ENCODE measurements at regions not wholly inside any gene's neighbourhood (a gene's known extent, or its start where the extent isn't known, plus 50 kb on each side); places are given as distances from the start of the nearest gene placed in this dataset.
"Not testable (repeated sequence)": the region's sequence is repeated elsewhere in the genome, so short reads cannot be mapped to it uniquely, and the experiment has no call there.

- DNase-seq = no peak
These were observed 703.9 kb upstream of the ANO3 start for GRCh38 chr11:25628030-25628429.

GRCh38 chr11:25633230-25633629 is 698.7 kb upstream of the ANO3 start:
- no peak for DNase-seq

DNA sequence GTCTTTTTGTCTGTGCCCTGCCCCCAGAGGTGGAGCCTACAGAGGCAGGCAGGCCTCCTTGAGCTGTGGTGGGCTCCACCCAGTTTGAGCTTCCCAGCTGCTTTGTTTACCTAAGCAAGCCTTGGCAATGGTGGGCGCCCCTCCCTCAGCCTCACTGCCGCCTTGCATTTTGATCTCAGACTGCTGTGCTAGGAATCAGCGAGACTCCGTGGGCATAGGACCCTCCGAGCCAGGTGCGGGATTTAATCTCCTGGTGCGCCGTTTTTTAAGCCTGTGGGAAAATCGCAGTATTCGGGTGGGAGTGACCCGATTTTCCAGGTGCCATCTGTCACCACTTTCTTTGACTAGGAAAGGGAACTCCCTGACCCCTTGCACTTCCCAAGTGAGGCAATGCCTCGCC is 682.7 kb upstream of the ANO3 start:
- not testable (repeated sequence) for DNase-seq

- no peak for DNase-seq
These were observed 681.6 kb upstream of the ANO3 start for GRCh38 chr11:25650319-25650718.

DNA sequence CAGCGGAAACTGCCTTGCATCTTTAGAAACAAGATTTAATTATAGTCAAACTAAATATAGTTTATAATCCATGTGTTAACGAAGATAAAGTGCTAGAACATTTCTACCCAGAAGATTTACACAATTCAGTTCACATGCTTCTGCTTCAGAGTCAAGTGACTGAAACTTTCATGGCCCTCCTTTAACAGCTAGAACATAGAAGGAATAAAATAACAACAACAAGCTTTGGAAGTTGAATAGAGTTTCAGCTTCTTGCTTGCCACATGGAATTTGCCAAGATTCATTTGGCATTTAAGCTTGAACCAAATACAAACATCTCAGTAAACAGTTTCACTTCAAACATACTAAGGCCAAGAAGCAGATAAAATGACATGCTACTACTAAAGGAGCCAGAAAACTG is 676.3 kb upstream of the ANO3 start:
- DNase-seq = no peak

DNA sequence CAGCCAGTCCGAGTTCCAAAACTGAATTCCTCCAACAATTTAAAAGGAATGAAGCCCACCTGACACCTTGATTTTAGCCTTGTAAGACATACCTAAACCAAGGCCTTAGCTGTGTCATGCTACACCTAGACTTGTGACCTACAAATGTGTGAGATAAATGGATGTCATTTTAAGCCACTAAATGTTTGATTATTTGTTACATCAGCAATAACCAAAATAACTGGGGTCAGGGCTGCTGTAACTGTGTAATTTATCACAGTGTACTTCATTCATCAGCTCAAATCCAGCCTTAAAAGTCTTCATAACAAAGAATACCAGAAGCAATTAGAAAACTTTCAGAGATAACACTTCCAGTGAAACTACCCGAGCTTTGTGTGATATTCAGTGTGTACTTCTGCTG is 673.0 kb upstream of the ANO3 start:
- peak; percentile 5 for DNase-seq

- no peak for DNase-seq
These were observed 672.2 kb upstream of the ANO3 start for GRCh38 chr11:25659706-25660105.

- DNase-seq = no peak
These were observed 664.1 kb upstream of the ANO3 start for GRCh38 chr11:25667871-25668270.

DNA sequence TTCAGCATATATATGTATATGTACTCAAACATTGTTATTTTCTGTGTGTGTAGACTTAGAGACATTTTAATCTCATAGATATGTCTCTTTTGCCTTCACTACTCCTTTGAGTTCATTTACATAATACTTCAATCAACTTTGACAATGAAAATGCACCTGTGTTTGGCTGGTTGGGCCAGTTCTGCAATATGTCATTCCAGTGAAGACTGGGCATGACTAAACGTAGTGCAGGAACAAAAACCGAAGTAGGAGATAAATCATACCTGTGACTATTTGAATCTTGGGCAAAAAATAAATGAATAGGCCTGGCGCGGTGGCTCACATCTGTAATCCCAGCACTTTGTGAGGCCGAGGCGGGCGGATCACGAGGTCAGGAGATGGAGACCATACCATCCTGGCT is 640.0 kb upstream of the ANO3 start:
- DNase-seq = no peak

DNA sequence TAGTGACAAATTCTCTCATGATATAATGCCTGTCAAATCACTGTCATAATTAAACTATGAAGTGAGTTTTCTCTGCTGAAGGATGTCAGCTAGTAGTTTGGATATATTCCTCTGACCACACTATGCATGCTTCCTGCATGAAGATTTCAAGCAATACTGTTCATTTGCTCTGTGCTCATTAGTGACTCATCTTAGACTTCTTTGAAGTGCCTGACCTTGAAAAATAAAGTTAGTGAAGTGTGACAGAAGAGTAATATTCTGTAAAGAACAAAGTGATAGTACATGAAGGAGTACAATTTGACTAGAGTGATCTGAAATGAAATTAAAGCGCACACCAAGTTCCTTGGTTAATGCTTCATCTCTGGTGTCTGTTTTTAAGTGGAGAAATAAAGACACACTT is 629.5 kb upstream of the ANO3 start:
- no peak for DNase-seq

GRCh38 chr11:25710975-25711374 is 621.0 kb upstream of the ANO3 start:
- no peak for DNase-seq

DNA sequence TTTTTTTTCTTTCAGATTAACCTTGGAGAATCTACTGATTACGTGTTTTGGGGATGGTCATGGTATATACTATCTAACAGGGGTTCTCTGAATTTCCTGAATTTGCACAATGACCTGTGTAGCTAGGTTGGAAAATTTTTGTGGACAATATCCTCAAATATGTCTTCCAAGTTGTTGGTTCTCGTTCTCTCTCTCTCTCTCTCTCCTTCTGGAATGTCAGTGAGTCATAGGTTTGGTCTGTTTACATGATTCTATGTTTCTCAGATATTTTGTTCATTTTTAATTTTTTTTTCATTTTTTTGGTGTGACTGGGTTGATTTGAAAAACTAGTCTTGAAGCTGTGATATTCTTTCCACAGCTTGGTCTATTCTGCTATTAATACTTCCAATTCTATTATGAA is 604.0 kb upstream of the ANO3 start:
- DNase-seq = no peak

- no peak for DNase-seq
These were observed 601.7 kb upstream of the ANO3 start for GRCh38 chr11:25730230-25730629.

DNA sequence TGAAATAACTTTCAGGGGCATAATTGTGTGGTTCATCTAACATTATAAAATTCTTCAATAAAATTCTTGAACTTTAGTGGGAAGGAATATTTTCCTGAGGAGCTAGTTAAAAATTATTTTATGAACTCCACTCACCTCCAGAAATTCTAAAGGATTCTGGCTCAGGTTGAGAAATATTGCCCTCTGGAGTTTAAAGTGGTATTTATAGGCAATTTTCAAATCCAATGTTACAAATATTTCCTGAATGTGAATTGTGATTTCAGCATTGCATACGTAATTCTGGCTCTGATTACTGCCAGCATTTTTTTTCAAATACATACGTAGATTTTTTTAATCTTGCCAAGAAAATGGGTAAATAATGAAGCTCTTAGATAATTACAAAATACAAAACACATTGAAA is 598.2 kb upstream of the ANO3 start:
- DNase-seq = peak; percentile 22

GRCh38 chr11:25734591-25735211 is 597.2 kb upstream of the ANO3 start:
- DNase-seq = peak; percentile 57

DNA sequence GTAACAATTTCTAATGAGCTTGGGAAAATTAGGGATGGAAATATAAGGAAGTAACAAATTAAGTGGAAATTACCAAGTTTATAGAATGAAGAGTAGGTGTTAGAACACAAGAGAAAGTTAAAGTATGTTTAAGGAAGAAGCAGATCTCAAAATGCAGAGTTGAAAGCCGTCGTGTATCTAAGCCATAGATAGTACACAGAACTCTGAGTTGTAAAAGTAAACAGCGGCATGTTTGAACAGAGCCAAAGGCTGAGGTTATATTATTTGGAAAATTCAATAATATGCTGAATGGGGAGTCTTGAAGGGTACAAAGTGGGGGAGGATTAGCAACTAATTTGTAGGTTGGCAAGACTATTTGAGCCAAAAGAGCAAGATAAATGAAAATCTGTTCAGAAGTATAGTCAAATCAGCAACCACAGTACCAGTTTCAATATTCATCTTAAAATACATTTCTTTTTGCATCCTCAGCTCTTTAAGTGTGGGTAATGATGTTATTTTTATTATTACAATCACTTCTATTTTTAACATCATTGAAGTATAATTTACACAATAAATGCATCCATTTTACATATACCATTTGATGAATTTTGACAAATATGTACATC is 594.8 kb upstream of the ANO3 start:
- no peak for DNase-seq

DNA sequence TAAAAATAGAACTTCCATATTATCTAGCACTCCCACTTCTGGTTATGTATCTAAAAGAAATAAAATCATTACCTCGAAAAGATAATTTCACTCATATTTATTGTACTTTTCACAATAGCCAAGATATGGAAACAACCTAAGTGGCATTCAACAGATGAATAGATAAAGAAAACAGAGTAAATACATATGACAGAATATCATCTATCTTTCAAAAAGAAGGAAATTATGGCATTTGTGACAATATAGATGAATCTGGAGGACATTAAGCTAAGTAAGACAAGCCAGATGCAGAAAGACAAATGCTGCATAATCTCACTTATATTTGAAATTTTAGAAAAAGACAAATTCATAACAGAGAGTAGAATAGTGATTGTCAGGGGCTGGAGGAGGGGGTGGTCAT is 590.0 kb upstream of the ANO3 start:
- DNase-seq = no peak

DNA sequence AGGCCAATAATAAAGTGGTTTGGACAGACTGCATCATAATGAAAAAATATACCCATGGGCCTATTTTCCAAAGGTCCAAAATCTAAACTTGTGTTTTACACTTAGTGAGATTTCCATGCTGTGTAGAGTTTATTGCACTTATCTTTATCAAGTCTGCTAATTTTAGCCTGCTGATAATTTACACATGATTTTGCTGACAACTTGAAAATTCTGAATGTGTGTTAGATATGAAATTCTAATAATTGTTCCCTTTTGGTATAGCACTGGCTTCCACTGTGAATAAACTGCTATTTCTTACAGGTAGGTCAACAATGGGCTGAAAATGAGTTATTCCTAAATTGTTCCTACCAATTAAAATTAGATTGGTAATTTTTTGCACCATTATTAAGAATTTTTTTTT is 589.1 kb upstream of the ANO3 start:
- DNase-seq = no peak

- DNase-seq = no peak
These were observed 576.5 kb upstream of the ANO3 start for GRCh38 chr11:25755381-25755780.

- DNase-seq = no peak
These were observed 575.9 kb upstream of the ANO3 start for GRCh38 chr11:25755918-25756584.

DNA sequence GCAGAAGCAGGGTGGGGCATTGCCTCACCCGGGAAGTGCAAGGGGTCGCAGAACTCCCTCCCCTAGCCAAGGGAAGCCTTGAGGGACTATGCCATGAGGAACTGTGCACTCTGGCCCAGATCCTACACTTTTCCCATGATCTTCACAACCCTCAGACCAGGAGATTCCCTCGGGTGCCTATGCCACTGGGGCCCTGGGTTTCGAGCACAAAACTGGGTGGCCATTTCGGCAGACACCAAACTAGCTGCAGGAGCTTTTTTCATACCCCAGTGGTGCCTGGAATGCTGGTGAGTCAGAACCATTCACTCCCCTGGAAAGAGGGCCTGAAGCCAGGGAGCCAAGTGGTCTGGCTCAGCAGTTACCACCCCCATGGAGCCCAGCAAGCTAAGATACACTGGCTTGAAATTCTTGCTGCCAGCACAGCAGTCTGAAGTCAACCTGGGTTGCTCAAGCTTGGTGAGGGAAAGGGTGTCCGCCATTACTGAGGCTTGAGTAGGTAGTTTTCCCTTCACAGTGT is 573.7 kb upstream of the ANO3 start:
- no peak for DNase-seq

DNA sequence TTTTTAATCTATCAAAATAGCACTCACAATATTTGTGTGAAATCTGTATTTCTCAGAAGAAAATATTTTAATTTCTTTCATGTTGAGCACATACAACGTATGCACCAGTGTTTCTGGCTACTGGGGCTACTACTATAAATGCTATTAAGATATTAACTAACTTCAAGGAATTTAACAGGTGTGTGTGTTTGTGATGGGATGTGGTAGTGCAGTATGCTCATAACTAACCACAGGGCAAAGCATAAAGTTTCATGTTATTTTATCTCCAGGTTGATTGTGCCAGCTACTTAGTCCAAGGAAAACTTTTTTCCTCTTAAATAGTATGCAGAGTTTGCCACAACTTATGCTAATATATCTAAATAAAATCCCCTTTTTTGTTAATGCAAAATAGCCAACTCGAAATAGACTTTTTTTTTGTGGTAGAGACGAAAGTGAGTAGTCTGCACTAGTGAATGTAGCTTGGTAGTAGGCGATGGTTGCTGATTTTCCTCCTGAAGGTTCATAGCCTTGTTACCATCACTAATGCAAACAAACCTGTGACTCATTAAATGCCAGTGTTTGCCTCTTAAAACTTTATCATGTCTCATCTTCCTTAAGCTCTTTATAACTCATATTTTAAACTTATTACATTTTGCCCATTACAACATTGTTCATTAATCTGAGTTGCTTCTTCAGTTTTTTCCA is 565.5 kb upstream of the ANO3 start:
- DNase-seq = no peak

DNA sequence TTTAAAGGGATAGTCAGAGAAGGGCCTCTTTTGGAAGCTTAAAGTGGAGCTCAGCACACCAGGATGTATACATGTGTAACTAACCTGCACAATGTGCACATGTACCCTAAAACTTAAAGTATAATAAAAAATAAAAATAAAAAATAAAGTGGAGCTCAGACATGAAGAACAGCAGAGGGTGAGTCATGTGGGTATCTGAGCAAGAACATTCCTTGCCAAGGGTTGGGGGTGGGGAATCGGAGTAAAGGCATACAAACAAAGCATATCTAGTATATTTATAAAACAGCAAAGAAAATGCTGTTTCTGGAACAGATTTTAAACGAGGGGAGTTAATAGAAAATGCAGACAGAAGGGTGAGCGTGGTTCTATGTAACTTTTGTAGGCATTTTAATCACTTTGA is 562.6 kb upstream of the ANO3 start:
- no peak for DNase-seq

DNA sequence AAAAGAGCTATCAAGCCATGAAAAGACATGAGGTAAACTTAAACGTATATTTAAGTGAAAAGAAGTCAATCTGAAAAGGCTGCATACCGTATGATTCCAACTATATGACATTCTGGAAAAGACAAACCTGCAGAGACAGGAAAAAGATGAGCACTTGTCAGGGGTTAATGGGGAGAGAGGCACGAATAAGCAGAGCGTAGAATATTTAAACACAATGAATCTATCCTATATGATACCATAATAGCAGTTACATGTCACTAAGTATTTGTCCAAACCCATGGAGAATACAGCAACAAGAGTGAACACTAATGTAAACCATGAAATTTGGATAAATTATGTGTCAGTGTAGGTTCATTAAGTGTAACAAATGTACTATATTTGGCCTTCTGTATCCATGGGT is 560.3 kb upstream of the ANO3 start:
- no peak for DNase-seq
